ENCODE measurements at regions not wholly inside any gene's neighbourhood (a gene's known extent, or its start where the extent isn't known, plus 50 kb on each side); places are given as distances from the start of the nearest gene placed in this dataset.

DNA sequence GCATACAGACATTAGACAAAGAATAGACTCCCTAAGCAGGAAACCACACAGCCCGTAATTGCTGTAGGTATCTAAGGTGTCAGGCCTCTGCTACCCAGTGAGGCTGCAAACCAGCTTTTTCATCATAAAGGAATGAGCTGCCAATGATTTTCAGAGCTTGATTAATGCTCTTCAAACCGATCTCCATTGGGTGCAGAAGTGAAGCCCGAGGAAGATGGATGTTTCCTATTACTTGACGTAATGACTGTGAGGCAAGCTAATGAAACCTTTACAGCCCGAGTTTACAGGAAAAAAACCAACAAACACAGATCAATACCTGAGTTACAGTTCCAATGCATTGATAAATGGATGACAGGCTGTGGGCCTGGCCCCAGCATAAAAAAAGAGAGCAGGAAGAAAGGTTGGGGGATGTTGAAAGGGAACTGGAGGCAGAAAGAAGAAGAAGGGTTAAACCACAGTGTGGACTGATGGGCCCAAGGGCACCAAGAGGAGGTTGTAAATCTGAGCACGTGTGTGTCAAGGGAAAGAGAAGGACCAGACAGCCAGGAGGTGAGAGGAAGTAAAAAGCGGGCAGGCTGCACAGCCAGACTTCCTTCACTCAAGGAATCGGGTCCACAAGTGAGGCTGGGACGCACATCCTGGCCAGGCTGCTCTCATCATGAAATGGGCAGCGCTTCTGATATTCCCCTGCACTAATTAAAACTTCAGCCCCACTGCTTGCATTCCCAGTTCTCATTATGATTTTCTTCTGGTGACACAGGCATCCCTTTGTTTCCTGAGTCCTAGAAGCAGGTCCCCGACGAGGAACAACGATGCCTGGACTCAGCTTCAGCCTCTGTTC is 70.6 kb upstream of the NTM start:
- no peak for DNase-seq (ENCODE audit: low read depth)

- DNase-seq (ENCODE audit: low read depth), result peak; percentile 11
Observed at GRCh38 chr11:131300439-131300717, 70.0 kb upstream of the NTM start.

DNA sequence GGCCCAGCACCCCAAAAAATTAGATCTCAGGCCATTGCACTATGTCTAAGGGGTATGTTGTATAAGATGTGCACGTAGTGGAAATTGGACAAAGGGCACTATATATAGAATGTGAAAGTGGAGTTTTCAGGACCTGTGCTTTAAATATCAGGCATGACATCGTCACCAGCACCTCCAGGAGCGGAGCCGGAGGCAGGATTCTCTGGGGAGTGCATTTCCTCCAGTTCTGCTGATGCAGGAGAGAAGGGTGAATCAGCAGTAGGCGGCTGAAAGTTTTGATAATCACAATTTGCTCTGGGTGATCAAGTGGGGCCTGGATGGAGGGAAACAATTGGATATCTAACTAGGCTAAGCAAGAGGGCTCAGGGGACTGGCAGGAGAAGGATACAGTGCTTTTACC is 69.1 kb upstream of the NTM start:
- DNase-seq (ENCODE audit: low read depth), result no peak

- DNase-seq (ENCODE audit: low read depth), result peak; percentile 84
Observed at GRCh38 chr11:131302836-131303235, 67.6 kb upstream of the NTM start.

DNA sequence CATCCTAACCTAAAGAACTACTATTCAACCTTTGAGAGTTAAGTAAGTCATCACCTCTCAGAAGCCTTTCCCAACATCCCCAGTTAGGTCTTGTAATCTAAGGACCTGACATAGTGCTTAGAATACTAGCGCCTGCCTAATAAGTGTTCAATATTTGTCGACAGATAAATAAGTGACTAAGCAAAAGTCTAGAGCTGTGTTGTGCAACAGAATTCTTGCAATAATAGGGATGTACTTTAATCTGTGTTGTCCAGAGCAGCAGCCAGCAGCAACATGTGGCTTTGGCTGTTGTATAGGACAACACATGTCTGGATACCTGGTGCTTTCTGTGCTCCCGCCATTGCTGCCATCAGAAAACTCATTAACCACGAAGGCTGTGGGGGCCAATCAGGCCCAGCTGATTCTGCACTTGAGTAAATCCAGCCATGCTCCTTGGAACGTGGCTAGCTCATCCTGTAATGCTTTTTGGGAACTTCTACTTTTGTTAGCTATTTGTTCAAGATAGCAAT is 66.8 kb upstream of the NTM start:
- no peak for DNase-seq (ENCODE audit: low read depth)

DNA sequence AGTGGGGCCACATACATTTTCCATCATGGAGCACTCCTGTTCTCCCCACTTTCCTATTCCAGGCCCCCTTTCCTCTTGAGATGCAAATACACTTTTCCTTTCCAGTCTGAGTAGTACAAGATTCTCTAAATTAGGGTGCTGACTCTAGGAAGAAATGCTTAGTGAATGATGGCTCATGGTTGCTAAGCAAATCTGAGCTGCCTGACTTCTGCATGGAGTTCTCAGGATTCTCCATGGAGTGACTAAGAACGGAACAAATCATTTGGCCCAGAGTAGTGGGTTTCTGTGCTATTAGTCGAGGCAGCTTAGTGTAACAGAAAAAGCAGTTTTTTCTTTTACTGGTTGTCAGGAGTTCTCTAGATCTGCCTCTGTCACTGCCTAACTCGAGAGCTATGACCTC is 65.4 kb upstream of the NTM start:
- no peak for DNase-seq (ENCODE audit: low read depth)

DNA sequence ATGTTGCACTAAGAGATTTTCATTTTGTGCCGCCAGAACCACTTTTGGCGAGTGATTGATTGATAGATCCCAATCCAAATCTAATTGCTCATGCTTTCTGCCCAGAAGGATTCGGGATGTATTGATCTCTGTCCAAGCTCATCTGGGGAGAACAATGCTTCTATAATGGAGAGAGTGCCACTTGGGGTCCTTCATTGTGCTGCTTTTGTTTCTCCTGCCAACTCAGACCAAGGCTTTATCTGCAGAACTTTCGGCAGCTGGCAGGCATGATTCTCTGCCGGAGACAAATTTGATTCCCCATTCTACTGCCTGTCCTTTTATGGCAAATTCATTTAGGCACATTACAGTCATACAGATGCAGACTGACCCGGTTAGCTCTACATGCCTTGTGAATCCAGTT is 62.9 kb upstream of the NTM start:
- DNase-seq (ENCODE audit: low read depth), result no peak

DNA sequence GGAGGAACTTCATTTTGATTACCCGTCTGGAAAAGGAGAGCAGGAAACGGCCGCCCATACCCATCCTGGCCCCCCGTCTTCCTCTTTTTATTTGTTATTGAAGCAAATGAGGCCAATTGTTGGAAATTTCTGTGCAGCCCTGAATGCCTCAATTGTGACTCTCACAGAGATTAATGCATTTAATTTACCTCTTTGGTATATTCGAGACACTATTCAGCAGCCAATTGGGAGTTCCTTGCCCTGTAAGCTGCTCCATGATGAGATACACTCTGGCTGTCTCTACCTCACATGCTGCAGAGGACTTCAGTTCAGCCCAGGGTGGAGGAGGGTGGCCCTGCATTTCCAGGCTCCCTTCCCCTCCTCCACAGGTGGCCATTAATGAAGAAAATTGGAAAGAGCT is 60.6 kb upstream of the NTM start:
- no peak for DNase-seq (ENCODE audit: low read depth)

GRCh38 chr11:131311776-131312514 is 58.5 kb upstream of the NTM start:
- no peak for DNase-seq (ENCODE audit: low read depth)

Measured in LHCN-M2 (cell line).